ENCODE measurements at regions not wholly inside any gene's neighbourhood (a gene's known extent, or its start where the extent isn't known, plus 50 kb on each side); places are given as distances from the start of the nearest gene placed in this dataset.

- no peaks in the 10 kb centered on the region for H3K36me3 ChIP-seq (ENCODE audit: insufficient read depth, low read length)
- no peak overlapping the region for H2AFZ ChIP-seq (ENCODE audit: low read depth, low read length)
- H3K27me3 ChIP-seq (ENCODE audit: insufficient read depth, low read length), result no peaks in the 10 kb centered on the region
- H3K9me3 ChIP-seq (ENCODE audit: low read length), result no peaks in the 10 kb centered on the region
- peaks cover 28% of the 10 kb centered on the region for H3K4me1 ChIP-seq (ENCODE audit: insufficient read depth, low read length)
- H3K4me3 ChIP-seq (ENCODE audit: low read length), result no peak overlapping the region
Observed at GRCh38 chr4:11912886-11913285, 484.2 kb upstream of the HS3ST1 start.

- Histone ChIP-seq H3K4me3 (ENCODE audit: low read length) (no peak overlapping the region), H3K4me1 (ENCODE audit: insufficient read depth, low read length) (peaks cover 28% of the 10 kb centered on the region)
Observed at GRCh38 chr4:11910812-11911211, 482.1 kb upstream of the HS3ST1 start.

GRCh38 chr4:11908712-11909111 is 480.0 kb upstream of the HS3ST1 start:
- Histone ChIP-seq H3K36me3 (ENCODE audit: insufficient read depth, low read length) (no peaks in the 10 kb centered on the region), H3K27me3 (ENCODE audit: insufficient read depth, low read length) (no peaks in the 10 kb centered on the region), H3K9me3 (ENCODE audit: low read length) (no peaks in the 10 kb centered on the region), H3K4me3 (ENCODE audit: low read length) (no peak overlapping the region), H3K4me1 (ENCODE audit: insufficient read depth, low read length) (peaks cover 10% of the 10 kb centered on the region), H2AFZ (ENCODE audit: low read depth, low read length) (no peak overlapping the region)

More at GRCh38 chr4:11910812-11911211, 482.1 kb upstream of the HS3ST1 start:
- Histone ChIP-seq H3K27me3 (ENCODE audit: insufficient read depth, low read length) (no peaks in the 10 kb centered on the region), H3K36me3 (ENCODE audit: insufficient read depth, low read length) (no peaks in the 10 kb centered on the region), H3K9me3 (ENCODE audit: low read length) (no peaks in the 10 kb centered on the region), H2AFZ (ENCODE audit: low read depth, low read length) (no peak overlapping the region)

GRCh38 chr4:11908205-11908604 is 479.5 kb upstream of the HS3ST1 start:
- Histone ChIP-seq H3K4me3 (ENCODE audit: low read length) (no peak overlapping the region), H3K4me1 (ENCODE audit: insufficient read depth, low read length) (peaks cover 5% of the 10 kb centered on the region), H3K9me3 (ENCODE audit: low read length) (no peaks in the 10 kb centered on the region), H3K36me3 (ENCODE audit: insufficient read depth, low read length) (no peaks in the 10 kb centered on the region), H3K27me3 (ENCODE audit: insufficient read depth, low read length) (no peaks in the 10 kb centered on the region), H2AFZ (ENCODE audit: low read depth, low read length) (no peak overlapping the region)

- no peak overlapping the region for H2AFZ ChIP-seq (ENCODE audit: low read depth, low read length)
Observed at GRCh38 chr4:11904846-11905739, 476.4 kb upstream of the HS3ST1 start.

GRCh38 chr4:11904117-11904535 is 475.4 kb upstream of the HS3ST1 start:
- H3K4me1 ChIP-seq (ENCODE audit: insufficient read depth, low read length), result no peaks in the 10 kb centered on the region
- no peak overlapping the region for H2AFZ ChIP-seq (ENCODE audit: low read depth, low read length)
- no peaks in the 10 kb centered on the region for H3K9me3 ChIP-seq (ENCODE audit: low read length)
- no peaks in the 10 kb centered on the region for H3K27me3 ChIP-seq (ENCODE audit: insufficient read depth, low read length)
- H3K36me3 ChIP-seq (ENCODE audit: insufficient read depth, low read length), result no peaks in the 10 kb centered on the region
- no peak overlapping the region for H3K4me3 ChIP-seq (ENCODE audit: low read length)

More at GRCh38 chr4:11904846-11905739, 476.4 kb upstream of the HS3ST1 start:
- Histone ChIP-seq H3K9me3 (ENCODE audit: low read length) (no peaks in the 10 kb centered on the region), H3K4me1 (ENCODE audit: insufficient read depth, low read length) (no peaks in the 10 kb centered on the region), H3K4me3 (ENCODE audit: low read length) (no peak overlapping the region), H3K27me3 (ENCODE audit: insufficient read depth, low read length) (no peaks in the 10 kb centered on the region), H3K36me3 (ENCODE audit: insufficient read depth, low read length) (no peaks in the 10 kb centered on the region)

GRCh38 chr4:11901089-11901488 is 472.4 kb upstream of the HS3ST1 start:
- Histone ChIP-seq H3K4me3 (ENCODE audit: low read length) (no peak overlapping the region), H3K36me3 (ENCODE audit: insufficient read depth, low read length) (no peaks in the 10 kb centered on the region), H2AFZ (ENCODE audit: low read depth, low read length) (no peak overlapping the region), H3K4me1 (ENCODE audit: insufficient read depth, low read length) (no peaks in the 10 kb centered on the region), H3K9me3 (ENCODE audit: low read length) (no peaks in the 10 kb centered on the region), H3K27me3 (ENCODE audit: insufficient read depth, low read length) (no peaks in the 10 kb centered on the region)

GRCh38 chr4:11900359-11900758 is 471.7 kb upstream of the HS3ST1 start:
- H3K36me3 ChIP-seq (ENCODE audit: insufficient read depth, low read length), result no peaks in the 10 kb centered on the region
- H3K4me1 ChIP-seq (ENCODE audit: insufficient read depth, low read length), result no peaks in the 10 kb centered on the region
- H2AFZ ChIP-seq (ENCODE audit: low read depth, low read length), result no peak overlapping the region
- H3K4me3 ChIP-seq (ENCODE audit: low read length), result no peak overlapping the region
- no peaks in the 10 kb centered on the region for H3K9me3 ChIP-seq (ENCODE audit: low read length)
- H3K27me3 ChIP-seq (ENCODE audit: insufficient read depth, low read length), result no peaks in the 10 kb centered on the region

- Histone ChIP-seq H3K27me3 (ENCODE audit: insufficient read depth, low read length) (no peaks in the 10 kb centered on the region), H3K4me3 (ENCODE audit: low read length) (no peak overlapping the region), H3K4me1 (ENCODE audit: insufficient read depth, low read length) (no peaks in the 10 kb centered on the region), H3K36me3 (ENCODE audit: insufficient read depth, low read length) (no peaks in the 10 kb centered on the region), H3K9me3 (ENCODE audit: low read length) (no peaks in the 10 kb centered on the region), H2AFZ (ENCODE audit: low read depth, low read length) (no peak overlapping the region)
Observed at GRCh38 chr4:11898796-11899195, 470.1 kb upstream of the HS3ST1 start.

- H3K4me1 ChIP-seq (ENCODE audit: insufficient read depth, low read length), result no peaks in the 10 kb centered on the region
- H3K4me3 ChIP-seq (ENCODE audit: low read length), result no peak overlapping the region
- H3K27me3 ChIP-seq (ENCODE audit: insufficient read depth, low read length), result no peaks in the 10 kb centered on the region
- no peaks in the 10 kb centered on the region for H3K9me3 ChIP-seq (ENCODE audit: low read length)
- H2AFZ ChIP-seq (ENCODE audit: low read depth, low read length), result no peak overlapping the region
- no peaks in the 10 kb centered on the region for H3K36me3 ChIP-seq (ENCODE audit: insufficient read depth, low read length)
Observed at GRCh38 chr4:11895766-11896165, 467.1 kb upstream of the HS3ST1 start.

- Histone ChIP-seq H3K27me3 (ENCODE audit: insufficient read depth, low read length) (no peaks in the 10 kb centered on the region), H2AFZ (ENCODE audit: low read depth, low read length) (no peak overlapping the region), H3K4me1 (ENCODE audit: insufficient read depth, low read length) (no peaks in the 10 kb centered on the region), H3K4me3 (ENCODE audit: low read length) (no peak overlapping the region), H3K9me3 (ENCODE audit: low read length) (no peaks in the 10 kb centered on the region), H3K36me3 (ENCODE audit: insufficient read depth, low read length) (no peaks in the 10 kb centered on the region)
Observed at GRCh38 chr4:11894977-11895376, 466.3 kb upstream of the HS3ST1 start.

GRCh38 chr4:11894221-11894620 is 465.5 kb upstream of the HS3ST1 start:
- Histone ChIP-seq H3K36me3 (ENCODE audit: insufficient read depth, low read length) (no peaks in the 10 kb centered on the region), H3K4me1 (ENCODE audit: insufficient read depth, low read length) (no peaks in the 10 kb centered on the region), H2AFZ (ENCODE audit: low read depth, low read length) (no peak overlapping the region), H3K4me3 (ENCODE audit: low read length) (no peak overlapping the region), H3K9me3 (ENCODE audit: low read length) (no peaks in the 10 kb centered on the region), H3K27me3 (ENCODE audit: insufficient read depth, low read length) (no peaks in the 10 kb centered on the region)

- no peaks in the 10 kb centered on the region for H3K9me3 ChIP-seq (ENCODE audit: low read length)
- H3K27me3 ChIP-seq (ENCODE audit: insufficient read depth, low read length), result no peaks in the 10 kb centered on the region
- no peaks in the 10 kb centered on the region for H3K36me3 ChIP-seq (ENCODE audit: insufficient read depth, low read length)
- no peak overlapping the region for H3K4me3 ChIP-seq (ENCODE audit: low read length)
- H3K4me1 ChIP-seq (ENCODE audit: insufficient read depth, low read length), result no peaks in the 10 kb centered on the region
- no peak overlapping the region for H2AFZ ChIP-seq (ENCODE audit: low read depth, low read length)
Observed at GRCh38 chr4:11889099-11889498, 460.4 kb upstream of the HS3ST1 start.

- H3K27me3 ChIP-seq (ENCODE audit: insufficient read depth, low read length), result no peaks in the 10 kb centered on the region
- H3K4me3 ChIP-seq (ENCODE audit: low read length), result no peak overlapping the region
- no peaks in the 10 kb centered on the region for H3K36me3 ChIP-seq (ENCODE audit: insufficient read depth, low read length)
- no peak overlapping the region for H2AFZ ChIP-seq (ENCODE audit: low read depth, low read length)
- H3K9me3 ChIP-seq (ENCODE audit: low read length), result no peaks in the 10 kb centered on the region
- no peaks in the 10 kb centered on the region for H3K4me1 ChIP-seq (ENCODE audit: insufficient read depth, low read length)
Observed at GRCh38 chr4:11881947-11882346, 453.3 kb upstream of the HS3ST1 start.

Measured in neuron (in vitro differentiated cells).